ENCODE measurements at regions not wholly inside any gene's neighbourhood (a gene's known extent, or its start where the extent isn't known, plus 50 kb on each side); places are given as distances from the start of the nearest gene placed in this dataset.

- no peak overlapping the region for H3K27ac ChIP-seq
- no peak for TF ChIP-seq ZFX (IDR thresholded peaks at IDR 0.05; ENCODE audit: borderline replicate concordance)
Measured at GRCh38 chr20:24366336-24367004, 103.0 kb upstream of the SYNDIG1 start.

DNA sequence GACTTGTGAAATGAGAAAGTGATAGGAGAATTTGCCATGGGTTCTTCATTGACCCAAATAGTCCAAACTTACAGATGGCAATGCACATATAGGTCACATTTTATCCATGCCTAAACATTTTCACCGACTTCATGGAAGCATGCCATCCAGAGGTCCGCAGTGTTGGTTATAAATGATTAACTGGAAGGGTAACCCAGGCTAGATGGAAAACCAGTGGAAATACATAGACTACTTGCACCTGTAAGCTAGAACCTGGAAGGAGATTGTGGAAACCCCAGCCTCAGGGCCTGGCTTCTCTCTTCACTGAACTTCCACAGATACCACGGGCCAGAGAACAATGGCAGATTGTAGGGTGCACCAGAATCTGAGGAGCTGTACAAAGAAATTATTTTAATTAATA lies 103.8 kb upstream of the SYNDIG1 start:
- TF ChIP-seq CTCF (IDR thresholded peaks at IDR 0.05) (no peak), ZFX (IDR thresholded peaks at IDR 0.05; ENCODE audit: borderline replicate concordance) (no peak)
- no peak overlapping the region for H3K27ac ChIP-seq

GRCh38 chr20:24364482-24364881 lies 104.9 kb upstream of the SYNDIG1 start:
- TF ChIP-seq ZFX (IDR thresholded peaks at IDR 0.05; ENCODE audit: borderline replicate concordance) (no peak), CTCF (IDR thresholded peaks at IDR 0.05) (no peak)
- no peak overlapping the region for H3K27ac ChIP-seq

DNA sequence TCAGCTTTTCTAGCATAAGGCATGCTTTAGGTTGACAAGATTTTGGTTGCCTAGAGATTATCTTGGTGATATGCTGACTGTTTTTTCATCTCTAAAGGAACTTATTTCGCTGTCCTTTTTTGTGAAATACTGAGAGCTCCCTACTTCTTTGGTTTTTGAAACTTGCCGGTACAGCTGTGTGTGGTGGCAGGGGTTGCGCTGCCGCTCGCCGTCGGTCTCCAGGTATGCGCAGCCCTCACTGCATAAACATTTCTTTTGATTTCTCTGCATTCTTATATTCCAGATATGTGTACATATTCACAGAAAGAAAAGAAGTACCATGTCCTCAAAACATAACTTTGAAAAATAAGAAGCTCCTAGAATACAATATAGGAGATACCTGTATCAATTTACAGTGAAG lies 106.4 kb upstream of the SYNDIG1 start:
- no peak overlapping the region for H3K27ac ChIP-seq
- TF ChIP-seq CTCF (IDR thresholded peaks at IDR 0.05), result no peak
- TF ChIP-seq ZFX (IDR thresholded peaks at IDR 0.05; ENCODE audit: borderline replicate concordance), result no peak

DNA sequence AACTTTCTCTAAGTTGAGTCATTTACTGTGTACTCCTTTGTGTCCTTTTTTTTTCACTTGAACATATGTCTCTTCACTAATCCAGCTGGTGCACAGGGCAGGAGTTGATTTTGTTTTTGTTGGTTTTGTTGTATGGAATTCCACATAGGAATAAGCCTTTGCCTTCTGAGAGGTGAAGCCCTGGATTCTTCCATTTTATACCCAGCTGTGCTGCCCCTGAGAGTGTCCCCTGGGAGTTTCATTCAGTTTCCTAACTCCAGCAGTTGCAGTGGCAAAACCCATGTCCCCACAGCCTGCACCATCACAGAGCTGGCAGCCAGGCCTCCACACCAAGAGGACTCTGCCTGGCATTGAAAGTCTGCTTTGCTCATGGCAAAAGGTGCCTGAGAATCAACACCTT lies 107.3 kb upstream of the SYNDIG1 start:
- no peak overlapping the region for H3K27ac ChIP-seq
- no peak for TF ChIP-seq CTCF (IDR thresholded peaks at IDR 0.05)
- TF ChIP-seq ZFX (IDR thresholded peaks at IDR 0.05; ENCODE audit: borderline replicate concordance), result no peak

DNA sequence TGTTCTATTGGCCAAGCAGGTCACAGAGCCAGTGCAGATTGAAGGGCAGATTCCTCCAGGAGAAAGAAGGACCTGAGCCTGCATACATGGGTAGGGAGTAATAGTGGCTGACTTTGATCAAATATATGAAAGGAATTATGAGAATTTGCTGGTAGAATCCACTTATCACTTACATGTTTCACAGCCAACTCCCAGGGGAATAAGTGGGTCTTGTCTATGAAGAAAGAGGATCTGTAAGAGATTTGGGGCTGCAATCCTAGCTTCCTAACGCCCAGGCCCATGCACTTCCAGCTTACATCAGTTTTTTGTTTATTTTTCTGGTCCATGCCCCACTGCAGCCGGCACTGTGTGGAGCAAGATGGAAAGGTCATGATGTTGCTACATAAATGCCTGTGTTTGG lies 107.9 kb upstream of the SYNDIG1 start:
- no peak for TF ChIP-seq ZFX (IDR thresholded peaks at IDR 0.05; ENCODE audit: borderline replicate concordance)
- no peak for TF ChIP-seq CTCF (IDR thresholded peaks at IDR 0.05)
- H3K27ac ChIP-seq, result no peak overlapping the region

DNA sequence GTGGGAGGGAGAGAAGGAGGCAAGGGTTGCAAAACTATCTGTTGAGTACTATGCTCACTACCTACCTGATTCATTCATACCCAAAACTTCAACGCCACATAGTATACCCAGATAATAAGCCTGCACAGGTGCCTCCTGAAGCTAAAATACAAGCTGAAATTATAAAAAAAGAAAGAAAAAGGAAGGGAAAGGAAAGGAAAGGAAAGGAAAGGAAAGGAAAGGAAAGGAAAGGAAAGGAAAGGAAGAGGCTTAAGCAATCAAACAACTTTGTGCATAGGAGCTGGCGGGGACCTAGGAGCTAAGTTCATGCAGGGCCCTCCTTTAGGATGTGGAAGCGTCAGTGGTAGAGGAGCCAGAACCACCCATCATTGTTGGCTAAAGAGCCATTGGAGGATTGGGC lies 108.9 kb upstream of the SYNDIG1 start:
- no peak for TF ChIP-seq ZFX (IDR thresholded peaks at IDR 0.05; ENCODE audit: borderline replicate concordance)
- TF ChIP-seq CTCF (IDR thresholded peaks at IDR 0.05), result no peak

More for the DNA sequence above, 108.9 kb upstream of the SYNDIG1 start:
- H3K27ac ChIP-seq, result no peak overlapping the region
